Esophagus mucosa (tissue), 1 donor: ENCODE measurements at regions not wholly inside any gene's neighbourhood (a gene's known extent, or its start where the extent isn't known, plus 50 kb on each side); places are given as distances from the start of the nearest gene placed in this dataset.
A peak's percentile ranks its signal among the peaks of the same experiment; 100 is the strongest.
"Not testable (repeated sequence)": the region's sequence is repeated elsewhere in the genome, so short reads cannot be mapped to it uniquely, and the experiment has no call there.

Experiments used
- ATAC-seq: fragments of 200-7000 bp; cut with Tn5 transposase; one replicate; pipeline ENCODE4 v1.9.1; 2020
- donor health status: DM: yes; HTN: yes; CAD: no.

DNA sequence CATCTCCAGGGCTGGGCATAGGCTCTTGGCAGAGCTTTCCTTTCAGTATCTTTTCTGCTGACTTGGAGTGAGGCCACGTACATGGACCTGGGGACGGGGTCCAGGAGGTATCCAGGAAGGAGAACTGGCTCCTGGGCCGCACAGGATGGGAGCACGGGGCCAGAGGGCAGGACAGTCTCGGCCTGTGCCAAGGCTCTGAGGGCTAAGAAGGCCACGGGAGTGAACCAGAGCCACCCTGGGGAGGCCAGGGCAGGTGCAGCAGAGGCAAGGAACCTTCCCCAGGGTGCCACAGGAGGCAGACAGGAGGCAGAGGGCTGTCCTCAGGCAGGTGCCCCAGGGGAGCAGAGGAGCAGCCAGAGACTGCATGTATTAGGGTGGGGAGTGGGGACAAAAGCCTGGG is 50.3 kb downstream of the PLXNA1 start:
- ATAC-seq = no peak

DNA sequence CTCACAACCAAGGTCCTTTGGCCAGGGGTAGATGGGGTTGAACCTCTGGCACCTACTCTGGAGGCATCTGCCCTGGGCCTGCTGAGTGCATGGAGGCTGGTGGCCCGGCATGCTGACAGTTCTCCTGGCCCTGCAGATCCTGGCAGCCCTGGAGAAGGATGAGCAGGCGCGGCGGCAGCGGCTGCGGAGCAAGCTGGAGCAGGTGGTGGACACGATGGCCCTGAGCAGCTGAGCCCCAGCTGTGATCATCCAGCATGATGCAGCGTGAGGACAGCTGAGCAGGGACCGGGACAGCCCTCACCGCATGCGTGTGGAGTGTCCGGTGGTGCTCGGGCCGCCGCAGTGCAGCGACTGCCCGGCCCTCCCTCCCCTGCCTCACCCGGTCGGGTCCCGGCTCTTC is 50.9 kb downstream of the PLXNA1 start:
- ATAC-seq = no peak

DNA sequence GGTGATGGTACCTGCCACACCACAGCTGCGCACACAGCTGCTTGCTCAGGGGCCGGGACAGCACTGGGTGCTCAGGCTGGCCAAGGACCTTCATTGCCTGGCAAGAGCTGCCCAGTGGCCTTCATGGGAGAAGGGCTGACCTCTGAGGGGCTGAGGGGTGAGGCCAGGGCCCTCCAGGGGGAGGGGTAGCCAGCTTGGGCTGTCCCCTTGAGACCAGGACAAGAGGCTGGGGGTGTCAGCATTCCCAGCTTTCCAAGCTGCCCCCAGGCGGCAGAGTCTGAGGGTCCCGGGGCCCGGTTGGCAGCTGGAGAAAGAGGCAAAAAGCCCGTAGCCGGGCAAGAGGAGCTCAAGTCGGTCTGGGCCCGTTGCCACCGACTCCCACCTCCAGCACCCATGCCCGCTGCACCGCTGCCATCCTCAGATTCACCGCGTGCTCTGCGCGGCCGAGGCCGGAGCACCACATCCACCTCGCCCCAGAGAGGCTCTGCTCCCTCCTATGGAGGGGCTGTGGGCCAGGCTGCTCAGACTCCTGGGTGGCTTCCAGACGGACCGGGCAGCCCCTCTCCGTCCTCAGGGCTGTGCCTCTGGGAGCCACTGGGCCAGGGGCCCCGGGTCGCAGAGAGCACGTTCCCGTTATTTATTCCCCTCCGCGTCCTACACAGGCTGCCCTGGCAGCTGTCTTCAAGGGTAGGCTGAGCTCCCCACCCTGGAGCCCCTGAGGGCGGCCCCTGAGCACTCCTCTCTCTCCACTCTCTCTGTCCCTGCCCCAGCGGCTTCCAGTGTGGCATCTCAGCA is 51.5 kb downstream of the PLXNA1 start:
- ATAC-seq = no peak

DNA sequence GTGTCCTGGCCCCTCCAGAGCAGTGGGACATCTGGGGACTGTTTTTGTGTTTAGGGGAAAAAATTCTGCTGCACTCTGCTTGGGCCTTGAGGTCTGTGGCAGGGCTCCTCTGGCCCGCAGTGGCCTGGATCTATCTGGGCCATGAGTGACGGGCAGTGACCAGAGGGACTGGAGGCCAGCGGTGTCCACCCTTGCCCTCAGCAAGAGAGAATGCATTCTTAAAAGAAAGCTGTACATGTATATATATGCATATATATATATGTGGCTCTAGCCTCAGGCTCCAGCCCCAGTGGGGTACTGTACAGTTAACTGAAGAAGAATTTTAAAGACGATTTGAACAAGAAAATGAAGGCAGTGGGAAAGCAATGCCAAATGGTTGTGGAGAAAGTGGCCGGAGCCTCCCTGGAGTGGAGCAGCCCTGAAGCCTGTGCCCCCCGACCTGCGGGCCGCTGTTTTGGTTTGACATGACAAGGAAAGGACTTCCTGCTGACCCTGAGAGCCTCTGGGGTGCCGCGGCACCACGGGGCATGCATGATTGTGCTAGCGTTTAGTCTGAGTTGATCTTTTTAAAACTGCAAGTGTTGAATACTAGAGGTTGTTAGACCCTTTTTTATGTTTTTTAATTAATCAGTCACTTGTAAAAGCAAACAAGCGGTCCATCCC is 52.2 kb downstream of the PLXNA1 start:
- no peak for ATAC-seq

DNA sequence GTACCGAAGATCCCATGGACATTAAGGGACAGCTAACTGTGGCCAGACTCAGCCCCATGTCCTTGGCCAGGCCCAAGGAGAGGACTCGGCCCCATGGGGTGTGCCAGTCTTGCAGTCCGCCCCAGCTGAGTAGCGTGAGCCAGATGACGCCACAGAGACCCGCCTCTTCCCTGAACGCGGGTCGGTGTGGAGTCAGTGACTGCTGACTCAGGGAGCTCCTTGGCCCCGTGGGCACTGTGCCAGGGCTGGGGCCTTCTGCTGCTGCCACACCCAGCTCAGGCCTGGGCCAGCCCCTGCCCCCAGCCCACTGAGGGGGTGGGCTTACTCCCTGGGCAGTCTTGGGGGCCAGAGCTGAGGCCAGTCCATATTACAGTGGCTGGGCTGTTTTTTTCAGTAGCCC is 52.8 kb downstream of the PLXNA1 start:
- ATAC-seq = peak; percentile 91

DNA sequence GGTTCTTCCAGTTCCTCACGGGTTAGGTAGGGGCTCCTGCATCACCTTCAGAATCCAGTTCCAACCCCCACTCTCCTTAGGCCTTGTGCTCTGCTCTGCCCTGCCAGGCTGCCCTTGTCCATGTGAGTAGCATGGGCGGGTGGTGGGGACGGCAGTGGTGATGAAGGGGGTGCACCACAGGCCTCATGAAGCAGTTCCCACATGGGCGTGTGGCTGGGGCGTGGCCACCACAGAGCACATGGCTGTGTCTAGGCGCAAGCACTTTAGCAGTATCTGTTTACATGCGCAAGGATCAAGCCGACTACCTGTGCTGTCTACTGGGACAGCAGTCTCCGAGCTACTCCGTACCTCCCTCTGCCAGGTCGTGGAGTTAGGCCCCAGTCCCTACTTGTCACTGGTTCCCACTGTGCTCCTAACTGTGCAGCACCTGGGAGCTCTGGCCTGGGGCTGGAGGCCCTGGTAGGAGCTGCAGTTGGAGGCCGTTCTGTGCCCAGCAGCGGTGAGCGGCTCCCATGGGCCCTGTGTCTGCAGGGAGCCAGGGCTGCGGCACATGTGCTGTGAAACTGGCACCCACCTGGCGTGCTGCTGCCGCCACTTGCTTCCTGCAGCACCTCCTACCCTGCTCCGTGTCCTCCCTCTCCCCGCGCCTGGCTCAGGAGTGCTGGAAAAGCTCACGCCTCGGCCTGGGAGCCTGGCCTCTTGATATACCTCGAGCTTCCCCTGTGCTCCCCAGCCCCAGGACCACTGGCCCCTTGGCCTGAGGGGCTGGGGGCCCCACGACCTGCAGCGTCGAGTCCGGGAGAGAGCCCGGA is 53.5 kb downstream of the PLXNA1 start:
- peak; percentile 31 for ATAC-seq

DNA sequence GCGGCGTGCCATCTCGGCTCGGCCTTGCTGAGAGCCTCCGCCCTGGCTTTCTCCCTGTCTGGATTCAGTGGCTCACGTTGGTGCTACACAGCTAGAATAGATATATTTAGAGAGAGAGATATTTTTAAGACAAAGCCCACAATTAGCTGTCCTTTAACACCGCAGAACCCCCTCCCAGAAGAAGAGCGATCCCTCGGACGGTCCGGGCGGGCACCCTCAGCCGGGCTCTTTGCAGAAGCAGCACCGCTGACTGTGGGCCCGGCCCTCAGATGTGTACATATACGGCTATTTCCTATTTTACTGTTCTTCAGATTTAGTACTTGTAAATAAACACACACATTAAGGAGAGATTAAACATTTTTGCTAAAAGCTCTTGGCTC is 54.1 kb downstream of the PLXNA1 start:
- ATAC-seq = no peak

DNA sequence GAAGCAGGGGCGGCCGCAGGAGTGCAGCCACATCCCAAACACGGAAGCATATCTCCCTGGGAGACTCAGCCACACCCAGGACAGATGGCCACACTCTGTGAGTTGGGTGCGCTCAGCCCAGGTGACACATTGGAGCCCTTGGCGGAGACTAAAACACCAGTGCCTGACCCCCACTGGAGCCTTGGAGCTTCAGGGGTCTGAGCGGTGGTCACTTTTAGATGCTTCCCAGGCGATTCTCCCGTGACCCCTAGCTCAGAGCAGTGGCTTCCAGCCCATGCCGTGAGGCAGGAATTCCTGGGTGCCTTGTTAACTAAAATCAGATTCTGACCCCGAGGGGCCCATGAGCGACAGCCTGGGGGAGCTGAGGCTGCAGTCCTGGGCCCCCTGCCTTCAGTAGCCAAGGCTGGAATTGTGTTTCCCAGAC is 54.5 kb downstream of the PLXNA1 start:
- no peak for ATAC-seq

DNA sequence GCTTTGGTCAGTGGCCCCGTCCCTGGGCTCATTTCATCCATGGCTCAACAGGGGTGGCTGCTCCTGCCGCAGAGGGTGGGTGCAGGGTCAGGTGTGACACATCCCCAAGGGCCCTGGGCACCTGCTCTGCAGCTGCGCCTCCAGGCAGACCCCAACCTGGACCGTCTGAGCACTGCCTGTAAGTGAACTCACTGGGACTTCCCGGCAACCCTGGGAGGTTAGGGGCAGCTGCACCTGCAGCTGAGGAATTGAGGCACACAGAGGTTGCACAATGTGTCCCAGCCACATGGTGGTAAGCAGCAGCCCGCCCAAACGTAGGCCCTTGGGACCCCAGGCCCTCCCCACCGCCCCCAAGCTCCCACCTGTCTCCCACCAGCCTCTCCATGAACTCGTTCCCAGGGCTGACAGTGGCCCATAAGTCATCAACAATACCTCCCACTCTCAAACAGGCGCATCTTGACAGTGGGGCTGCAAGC is 55.1 kb downstream of the PLXNA1 start:
- no peak for ATAC-seq

DNA sequence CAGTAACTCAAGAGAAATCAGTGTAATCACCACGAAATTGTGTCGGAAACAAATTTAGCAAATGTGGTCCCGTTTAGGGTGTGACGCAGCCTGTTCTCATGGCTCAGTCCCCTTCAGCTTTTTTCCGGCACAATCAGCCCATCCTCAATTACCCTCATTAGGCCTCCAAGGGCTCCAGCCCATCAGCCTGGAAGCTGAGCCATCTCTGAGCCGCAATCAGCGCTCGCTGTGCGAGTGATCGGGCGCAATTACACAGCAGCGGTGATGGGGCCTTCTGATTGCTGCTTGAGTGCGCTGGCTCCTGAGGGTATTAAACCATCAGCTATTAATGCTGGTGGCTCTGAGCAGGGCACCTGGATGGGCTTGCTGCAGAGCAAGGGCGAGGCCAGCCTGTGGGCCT is 55.6 kb downstream of the PLXNA1 start:
- no peak for ATAC-seq

DNA sequence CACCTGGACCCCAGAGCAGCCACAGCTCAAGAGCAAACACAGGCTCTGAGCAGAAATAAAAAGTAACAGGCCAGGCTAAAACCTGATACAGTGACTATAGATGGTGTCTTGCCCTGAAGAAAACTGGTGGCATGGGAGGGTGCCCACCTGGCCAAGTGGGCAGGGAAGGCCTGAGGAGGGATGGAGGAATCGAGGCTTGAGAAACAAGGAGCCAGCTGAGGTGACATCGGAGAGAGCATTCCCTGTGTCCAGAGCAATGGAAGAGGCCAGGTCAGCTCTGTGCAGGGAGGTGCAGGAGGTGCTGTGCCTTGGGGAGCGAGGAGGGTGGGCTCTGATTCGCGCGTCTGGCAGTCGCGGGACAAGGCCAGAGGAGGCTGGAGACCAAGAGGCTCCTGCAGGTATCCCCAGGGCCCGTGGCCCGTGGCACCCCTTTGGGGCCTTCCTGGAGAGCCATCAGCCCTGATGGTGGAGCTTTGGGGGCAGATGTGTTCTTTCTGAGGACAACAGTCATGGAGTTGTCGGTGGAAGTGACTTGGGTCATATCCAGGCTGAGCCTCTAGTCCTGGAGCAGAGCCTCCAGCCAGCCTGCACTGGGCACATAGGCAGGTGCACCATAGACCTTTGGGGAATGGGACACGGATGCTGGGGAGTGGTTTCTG is 56.1 kb downstream of the PLXNA1 start:
- no peak for ATAC-seq

DNA sequence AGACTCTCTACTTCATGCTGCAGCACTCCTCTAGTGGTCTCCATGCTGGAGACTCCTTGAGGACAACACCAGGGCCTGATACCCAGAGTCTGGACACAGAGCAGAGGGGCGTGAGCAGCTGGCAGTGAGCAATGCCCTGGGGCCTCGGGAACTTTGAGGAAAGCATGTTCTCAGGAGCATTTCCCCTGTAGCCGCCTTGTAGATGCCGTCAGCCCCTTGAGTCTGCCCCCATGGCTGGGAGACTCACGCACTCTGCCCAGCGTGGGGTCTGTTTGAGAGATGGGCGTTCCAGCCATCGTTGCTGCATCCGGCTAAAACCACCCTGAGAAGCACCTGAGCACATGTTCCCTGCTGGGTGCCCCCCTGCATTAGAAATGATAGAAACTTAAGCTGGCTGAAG is 56.8 kb downstream of the PLXNA1 start:
- ATAC-seq = no peak

DNA sequence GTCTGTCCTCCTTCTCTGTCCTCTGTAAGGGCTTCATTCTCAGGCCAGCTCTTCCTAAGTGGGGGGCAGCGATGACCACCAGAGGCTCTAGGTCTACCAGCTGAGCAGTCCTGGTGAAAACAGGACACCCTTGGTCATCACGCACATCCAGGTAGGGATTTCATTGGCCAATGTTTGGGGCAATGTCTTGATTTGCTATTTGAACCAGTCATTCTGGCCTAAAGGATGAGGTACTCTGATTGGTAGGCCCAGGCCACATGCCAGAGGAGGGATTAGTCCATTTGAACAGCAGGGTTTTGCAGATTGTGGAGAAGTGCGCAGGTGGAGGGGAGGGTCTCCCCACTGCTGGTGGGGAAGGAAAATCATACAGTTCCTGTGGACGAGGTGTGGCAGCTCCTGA is 57.3 kb downstream of the PLXNA1 start:
- ATAC-seq = no peak

DNA sequence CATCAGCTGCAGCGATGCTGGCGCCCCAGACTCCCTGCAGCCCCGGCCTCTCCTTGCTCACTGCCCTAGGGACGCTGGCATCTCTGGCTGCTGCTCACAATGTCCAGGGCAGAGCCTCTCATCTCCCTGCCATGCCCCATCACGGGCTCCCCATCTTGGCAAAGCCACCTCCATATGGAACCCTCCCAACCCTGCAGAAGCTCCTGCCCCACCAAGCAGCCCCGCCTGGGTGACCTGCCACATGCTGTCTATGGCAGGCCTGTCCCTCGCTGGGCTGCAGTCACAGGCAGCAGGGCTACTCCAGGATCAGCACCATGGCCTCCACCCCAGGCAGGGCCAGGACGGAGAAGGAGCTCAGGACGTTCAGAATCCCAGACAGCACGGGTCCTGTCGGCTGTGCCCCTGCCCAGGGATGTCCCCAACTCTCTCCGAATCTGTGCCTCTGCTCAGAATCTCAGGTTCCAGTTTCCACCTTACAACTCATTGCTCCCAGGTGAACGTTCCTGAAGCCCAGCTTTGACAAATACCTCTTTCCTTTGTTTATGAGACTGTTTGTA is 58.4 kb downstream of the PLXNA1 start:
- ATAC-seq = no peak

DNA sequence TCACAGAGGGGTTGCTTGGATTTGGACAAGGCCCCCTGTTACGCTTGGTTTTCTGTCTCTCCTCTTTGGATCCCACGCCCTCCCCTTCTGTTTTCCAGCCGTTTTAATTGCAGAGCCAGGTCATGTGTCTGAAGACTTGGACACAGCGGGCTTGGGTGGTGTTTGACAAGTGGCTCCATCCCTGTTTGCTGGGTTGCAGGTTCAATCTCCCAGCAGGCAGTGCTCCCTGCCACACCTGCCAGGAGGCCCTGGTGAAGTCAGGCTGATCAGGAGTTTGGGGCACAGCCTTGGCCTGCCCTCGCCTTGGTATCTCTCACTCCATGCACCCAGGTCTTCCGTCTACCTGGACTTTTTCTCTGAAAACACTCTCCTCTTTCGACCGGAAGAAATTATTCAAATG is 59.0 kb downstream of the PLXNA1 start:
- ATAC-seq = no peak

DNA sequence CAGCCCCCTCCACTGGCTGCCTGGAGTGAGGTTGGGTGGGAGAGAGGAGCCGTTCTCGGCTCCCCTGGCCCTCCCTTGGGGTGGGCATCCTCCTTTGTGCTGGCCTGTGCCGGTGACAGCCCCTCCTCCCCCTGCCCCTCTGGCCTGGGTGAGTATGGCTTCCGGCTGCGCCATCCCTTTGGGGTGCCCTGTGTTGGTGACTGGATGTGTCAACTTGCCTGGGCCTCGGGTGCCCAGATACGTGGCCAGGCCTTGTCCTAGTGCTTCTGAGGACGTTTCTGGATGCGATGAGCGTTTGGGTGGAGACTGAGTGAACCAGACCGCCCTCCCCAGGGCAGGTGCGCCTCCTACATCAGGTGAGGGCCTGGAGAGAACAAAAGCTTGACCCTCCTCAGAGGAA is 59.7 kb downstream of the PLXNA1 start:
- no peak for ATAC-seq

DNA sequence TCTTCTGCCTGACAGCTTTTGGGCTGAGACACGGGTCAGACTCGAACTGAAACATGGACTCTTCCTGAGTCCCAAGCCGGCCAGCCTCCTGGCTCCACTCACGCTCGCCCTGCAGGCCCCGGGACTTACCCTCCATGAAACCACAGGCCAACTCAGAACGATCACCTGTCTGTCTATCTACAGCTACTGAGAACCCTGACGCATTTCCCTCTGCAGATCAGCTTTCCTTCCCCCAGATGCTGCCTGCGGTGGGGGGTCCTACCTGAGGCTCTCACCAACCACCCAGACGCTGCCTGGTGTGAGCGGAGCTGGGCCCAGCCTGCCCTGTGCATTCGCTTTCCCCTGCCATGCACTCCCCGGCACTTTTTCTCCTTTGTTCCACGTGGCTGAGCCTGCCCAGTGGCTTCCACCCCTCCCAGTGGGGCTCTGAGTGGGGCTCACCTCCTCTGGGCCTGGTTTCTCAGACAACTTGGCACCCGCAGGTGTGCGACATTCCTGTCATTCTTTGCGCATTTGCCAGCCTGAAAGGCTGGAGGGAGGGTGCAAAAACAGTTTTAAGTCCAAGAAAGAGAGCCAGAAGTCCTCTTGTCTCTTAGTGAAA is 60.2 kb downstream of the PLXNA1 start:
- ATAC-seq = peak; percentile 16

DNA sequence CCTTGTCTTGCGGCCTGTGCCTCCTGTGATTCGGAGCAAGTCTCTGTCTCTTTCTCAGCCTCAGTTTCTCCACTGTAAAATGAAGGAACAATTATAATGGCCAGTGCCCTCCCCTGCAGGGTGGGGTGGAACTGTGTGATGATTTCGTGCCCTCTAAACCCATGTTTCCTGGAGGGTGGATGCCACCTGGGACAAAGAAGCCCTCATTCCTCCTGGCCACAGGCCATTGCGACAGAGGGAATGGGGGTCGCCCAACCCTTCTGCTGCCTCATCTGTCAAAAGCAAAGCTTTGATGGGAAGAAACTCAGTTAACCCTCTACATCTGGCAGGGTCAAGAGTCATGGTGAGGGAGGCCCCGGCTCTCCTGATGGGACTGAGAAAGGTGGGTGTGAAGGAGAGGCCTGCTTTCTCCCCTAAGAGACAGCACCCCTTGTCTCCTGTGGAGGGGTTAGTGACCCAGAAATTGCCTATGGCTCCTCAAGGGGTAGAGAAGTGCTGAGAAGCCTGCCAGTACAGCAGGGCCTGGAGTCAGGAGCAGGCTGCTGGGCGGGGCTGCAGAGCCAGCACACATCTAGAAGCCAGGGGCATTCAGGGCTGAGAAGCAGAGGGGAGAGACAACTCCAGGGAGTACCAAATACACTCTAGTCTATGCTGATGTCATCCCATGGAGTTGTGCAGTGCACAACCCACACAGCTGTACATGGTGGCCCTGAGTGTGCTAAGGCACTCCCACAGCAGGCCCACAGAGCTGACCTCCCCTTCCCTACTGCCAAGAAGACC is 61.0 kb downstream of the PLXNA1 start:
- no peak for ATAC-seq

DNA sequence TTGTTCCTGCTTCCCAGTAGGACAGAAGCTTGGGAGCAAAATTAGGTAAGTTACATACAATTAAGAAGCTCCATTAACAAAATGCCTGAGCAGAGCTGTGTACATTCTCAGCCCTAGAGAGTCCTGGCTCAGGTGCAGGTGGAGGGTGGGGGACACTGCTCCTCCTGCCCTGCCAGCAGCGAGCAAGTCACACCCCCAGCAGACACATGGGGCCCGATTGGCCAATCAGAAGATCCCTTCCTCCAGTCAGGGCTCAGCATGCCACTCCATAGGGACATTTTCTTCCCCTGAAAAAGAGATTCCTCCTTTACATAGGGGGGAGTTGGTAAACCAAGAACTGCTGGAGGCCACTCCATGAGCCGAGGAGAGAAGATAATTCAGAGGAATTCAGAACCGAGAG is 62.1 kb downstream of the PLXNA1 start:
- peak; percentile 43 for ATAC-seq

DNA sequence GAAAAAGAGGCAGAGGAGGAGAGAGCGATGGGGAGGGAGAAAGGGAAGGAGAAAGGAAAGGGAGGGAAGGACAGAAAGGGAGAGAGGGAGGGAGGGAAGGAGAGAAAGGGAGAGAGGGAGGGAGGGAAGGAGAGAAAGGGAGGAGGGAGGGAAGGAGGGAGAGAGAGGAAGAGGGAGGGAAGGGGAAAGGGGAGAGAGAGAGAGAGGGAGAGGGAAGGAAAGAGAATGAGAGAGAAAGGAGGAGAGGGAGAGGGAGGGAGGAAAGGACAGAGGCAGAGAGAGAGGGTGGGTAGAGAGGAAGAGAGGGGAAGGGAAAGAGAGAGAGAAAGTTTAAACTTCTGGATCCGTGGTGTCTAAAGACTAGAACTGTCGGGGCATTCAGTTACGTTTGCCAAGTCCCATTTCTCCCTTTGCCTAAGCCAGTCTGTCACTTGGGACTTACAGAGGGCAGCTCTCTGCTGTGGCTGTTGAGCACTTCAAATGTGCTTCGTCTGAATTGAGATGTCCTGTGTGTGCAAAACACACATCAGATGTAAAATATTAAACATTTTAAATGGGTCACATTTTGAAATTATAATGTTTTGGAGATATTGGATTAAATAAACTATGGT is 62.6 kb downstream of the PLXNA1 start:
- ATAC-seq = no peak

DNA sequence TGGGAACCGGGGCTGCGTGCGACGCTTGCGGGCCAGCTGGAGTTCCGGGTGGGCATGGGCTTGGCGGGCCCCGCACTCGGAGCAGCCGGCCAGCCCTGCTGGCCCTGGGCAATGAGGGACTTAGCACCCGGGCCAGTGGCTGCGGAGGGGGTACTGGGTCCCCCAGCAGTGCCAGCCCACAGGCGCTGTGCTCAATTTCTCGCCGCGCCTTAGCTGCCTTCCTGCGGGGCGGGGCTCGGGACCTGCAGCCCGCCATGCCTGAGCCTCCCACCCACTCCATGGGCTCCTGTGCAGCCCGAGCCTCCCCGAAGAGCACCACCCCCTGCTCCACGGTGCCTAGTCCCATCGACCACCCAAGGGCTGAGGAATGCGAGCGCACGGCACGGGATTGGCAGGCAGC is 63.8 kb downstream of the PLXNA1 start:
- not testable (repeated sequence) for ATAC-seq
